WI38 (cell line): ENCODE measurements at regions not wholly inside any gene's neighbourhood (a gene's known extent, or its start where the extent isn't known, plus 50 kb on each side); places are given as distances from the start of the nearest gene placed in this dataset.

Source experiments
- H3K4me3 ChIP-seq: 2 replicates; pipeline ENCODE4 v1.5.1; 2011; ENCODE audit warnings: low read depth, mild to moderate bottlenecking, control low read depth, low read length
- CTCF ChIP-seq: IDR thresholded peaks from 2 replicates; pipeline ENCODE4 v1.5.1; 2012; ENCODE audit warnings: low read depth, mild to moderate bottlenecking, control low read depth, low read length

- H3K4me3 ChIP-seq = no peak overlapping the region
- TF ChIP-seq CTCF = no peak
These were observed 239.3 kb downstream of the C4orf33 start for GRCh38 chr4:129335276-129335675.

GRCh38 chr4:129335818-129336217 is 239.9 kb downstream of the C4orf33 start:
- H3K4me3 ChIP-seq = no peak overlapping the region
- no peak for TF ChIP-seq CTCF

- TF ChIP-seq CTCF = no peak
These were observed 240.7 kb downstream of the C4orf33 start for GRCh38 chr4:129336457-129337227.

GRCh38 chr4:129337228-129337620 is 241.3 kb downstream of the C4orf33 start:
- H3K4me3 ChIP-seq = no peak overlapping the region
- no peak for TF ChIP-seq CTCF

More at GRCh38 chr4:129336457-129337227, 240.7 kb downstream of the C4orf33 start:
- H3K4me3 ChIP-seq = no peak overlapping the region

- peak overlapping the region; percentile 48 for H3K4me3 ChIP-seq
- no peak for TF ChIP-seq CTCF
These were observed 247.0 kb downstream of the C4orf33 start for GRCh38 chr4:129342819-129343408.

GRCh38 chr4:129344058-129344457 is 248.1 kb downstream of the C4orf33 start:
- H3K4me3 ChIP-seq = no peak overlapping the region
- TF ChIP-seq CTCF = peak; percentile 48

- no peak overlapping the region for H3K4me3 ChIP-seq
- TF ChIP-seq CTCF = no peak
These were observed 249.7 kb downstream of the C4orf33 start for GRCh38 chr4:129345609-129346008.
